ENCODE measurements at regions not wholly inside any gene's neighbourhood (a gene's known extent, or its start where the extent isn't known, plus 50 kb on each side); places are given as distances from the start of the nearest gene placed in this dataset.
"Not testable (repeated sequence)": the region's sequence is repeated elsewhere in the genome, so short reads cannot be mapped to it uniquely, and the experiment has no call there.

DNA sequence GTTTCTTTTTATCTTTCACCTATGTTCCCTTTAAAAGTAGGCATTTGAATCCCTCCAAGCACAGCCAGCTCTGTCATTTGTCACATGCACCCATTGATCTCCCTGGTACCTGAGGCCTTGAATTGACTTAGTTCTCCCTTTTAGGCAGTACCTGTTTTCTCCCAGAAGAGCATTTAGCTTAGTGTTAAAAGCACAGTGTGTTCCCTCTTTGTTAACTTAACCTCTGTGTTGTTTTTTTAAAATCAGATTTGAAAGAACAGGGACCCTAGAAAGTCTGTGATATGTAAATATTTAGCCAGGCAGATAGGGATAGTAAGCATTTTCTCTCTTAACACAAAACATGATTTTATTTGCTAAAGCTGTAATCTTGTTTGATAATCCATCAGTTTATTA lies 113.8 kb upstream of the SPATA31D4 start:
- DNase-seq (ENCODE audit: low spot score) = no peak

GRCh38 chr9:81814794-81815464 lies 113.3 kb upstream of the SPATA31D4 start:
- DNase-seq (ENCODE audit: low spot score) = no peak

DNA sequence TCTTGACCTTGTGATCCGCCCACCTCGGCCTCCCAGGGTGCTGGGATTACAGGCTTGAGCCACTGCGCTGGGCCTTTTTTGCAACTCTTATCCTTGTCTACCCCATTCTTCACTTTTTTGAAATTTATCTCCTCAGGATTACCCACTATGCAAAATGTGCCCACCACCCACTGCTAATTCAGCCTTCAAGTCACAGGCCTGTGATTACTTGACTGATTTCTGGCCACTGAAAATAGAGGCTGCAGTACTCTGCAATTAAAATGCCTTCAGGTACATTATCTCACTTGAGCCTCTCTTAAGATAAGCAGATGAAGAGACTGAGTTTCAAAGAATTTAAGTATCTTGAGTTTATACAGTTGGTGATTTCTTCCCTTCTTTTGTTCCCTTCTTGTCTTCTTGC lies 112.4 kb upstream of the SPATA31D4 start:
- DNase-seq (ENCODE audit: low spot score) = no peak

- no peak for DNase-seq (ENCODE audit: low spot score)
Observed at GRCh38 chr9:81819155-81819554, 109.1 kb upstream of the SPATA31D4 start.

DNA sequence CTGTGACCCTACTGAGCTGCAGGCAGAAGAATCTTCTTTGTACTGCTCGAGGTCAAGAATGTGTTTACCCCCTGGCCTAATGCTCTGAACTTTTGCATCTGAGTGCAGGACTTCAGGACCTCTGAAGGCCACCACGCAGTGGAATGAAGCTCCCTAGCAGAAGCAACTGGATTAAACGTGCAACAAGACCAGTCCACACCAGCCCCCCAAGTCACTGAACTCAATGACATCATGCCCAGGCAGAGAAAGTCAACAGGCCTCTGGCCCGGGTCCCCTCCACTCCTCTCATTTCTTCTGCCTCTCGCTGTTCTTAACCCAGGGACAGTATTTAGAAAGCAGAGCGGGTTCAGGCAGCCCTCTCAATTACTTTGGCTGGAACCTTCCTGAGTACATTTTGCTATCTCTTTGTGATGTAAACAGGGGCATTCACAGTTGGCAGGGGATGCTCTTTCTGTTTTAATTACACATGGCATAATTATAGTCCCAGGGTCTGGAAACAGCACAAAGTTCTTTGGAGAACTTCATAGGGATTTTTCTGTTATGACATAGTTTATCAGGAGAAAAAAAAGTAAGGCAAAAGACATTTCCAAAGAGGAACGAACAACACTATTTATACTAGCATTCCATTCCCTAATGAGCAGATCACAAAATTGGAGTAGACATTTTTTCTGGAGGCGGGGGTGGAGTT lies 108.2 kb upstream of the SPATA31D4 start:
- no peak for DNase-seq (ENCODE audit: low spot score)

DNA sequence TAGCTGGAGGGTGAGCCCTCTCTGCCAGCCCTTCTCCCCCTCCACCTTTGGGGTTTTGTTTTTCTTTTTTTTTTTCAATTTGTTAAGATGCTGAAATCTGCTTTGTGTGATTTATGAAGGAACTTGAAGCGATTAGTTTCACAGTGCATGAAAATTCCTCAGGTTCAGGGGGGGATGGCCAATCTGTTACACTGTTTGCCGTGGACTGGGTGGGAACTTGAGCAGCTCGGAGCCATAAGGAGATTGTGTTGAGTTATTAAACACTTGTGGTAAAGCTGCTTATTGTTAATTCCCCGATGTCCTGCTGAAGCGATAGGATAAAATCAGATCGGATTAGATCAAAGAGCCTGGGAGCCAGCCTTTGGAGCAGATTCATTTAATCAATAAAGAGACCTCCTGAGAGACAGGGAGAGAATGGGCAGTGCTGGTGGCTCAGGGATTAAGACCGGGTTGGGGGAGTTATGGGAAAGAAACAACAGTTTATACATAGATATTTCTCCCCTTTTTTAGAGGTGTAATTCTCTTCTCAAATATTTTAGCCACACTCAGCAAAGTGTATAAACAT lies 105.8 kb upstream of the SPATA31D4 start:
- no peak for DNase-seq (ENCODE audit: low spot score)

DNA sequence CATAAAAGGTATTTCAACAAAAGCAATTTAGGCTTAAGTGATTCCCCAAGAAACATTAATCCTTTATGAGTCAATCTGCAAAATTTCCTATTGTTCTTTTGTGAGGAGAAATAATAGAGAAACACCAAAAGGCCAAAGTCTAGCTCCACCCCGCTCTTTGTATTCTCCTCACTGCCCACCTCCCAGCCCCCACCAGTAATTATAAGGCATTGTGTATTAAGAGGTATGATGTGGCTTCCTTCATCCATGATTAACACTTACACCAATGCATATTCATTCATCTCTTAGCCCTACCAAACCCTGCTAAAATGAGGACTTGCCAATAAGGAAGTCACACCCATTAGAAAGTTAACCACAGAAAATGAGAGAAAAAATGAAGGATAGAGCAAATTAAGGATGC lies 105.3 kb upstream of the SPATA31D4 start:
- DNase-seq (ENCODE audit: low spot score) = no peak

DNA sequence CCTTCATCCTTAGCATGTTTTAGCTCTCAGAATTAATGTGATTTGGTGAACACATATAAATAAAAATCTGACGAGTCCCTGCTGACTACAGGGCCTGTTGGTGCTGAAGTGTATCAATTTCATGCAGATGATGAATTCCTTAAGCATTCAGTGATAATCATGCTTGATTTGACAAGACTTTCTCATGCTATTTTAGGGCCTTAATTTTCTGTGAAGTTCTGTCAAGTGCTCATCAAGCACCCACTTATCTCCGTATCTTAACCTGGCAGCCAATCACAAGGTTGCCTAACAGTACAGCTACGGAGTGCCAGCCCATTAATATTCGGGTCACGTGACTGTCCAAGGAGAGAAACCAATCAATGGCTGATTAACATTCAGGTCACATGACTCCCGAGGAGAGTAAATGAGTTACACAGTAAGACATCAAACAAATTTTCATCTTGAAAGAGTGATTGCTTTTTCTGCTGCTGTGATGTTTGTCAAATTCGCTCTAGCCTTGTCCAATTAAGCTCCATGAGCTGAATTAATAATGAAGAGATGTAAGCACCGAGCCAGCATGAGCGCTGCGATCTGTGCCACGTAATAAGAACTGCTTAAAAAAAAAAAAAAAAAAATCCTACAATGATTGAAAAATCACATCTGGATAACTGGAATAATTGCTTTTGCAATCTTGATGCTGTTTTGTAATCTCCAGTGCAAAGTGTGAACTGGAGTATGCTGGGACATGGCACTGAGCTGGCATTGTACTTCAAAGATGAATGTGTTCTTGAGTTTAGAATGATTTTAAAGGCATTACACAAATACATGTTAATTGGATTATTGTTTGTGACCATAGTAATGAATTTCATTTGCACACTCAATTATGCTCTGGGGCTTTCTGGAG lies 104.3 kb upstream of the SPATA31D4 start:
- DNase-seq (ENCODE audit: low spot score) = no peak

DNA sequence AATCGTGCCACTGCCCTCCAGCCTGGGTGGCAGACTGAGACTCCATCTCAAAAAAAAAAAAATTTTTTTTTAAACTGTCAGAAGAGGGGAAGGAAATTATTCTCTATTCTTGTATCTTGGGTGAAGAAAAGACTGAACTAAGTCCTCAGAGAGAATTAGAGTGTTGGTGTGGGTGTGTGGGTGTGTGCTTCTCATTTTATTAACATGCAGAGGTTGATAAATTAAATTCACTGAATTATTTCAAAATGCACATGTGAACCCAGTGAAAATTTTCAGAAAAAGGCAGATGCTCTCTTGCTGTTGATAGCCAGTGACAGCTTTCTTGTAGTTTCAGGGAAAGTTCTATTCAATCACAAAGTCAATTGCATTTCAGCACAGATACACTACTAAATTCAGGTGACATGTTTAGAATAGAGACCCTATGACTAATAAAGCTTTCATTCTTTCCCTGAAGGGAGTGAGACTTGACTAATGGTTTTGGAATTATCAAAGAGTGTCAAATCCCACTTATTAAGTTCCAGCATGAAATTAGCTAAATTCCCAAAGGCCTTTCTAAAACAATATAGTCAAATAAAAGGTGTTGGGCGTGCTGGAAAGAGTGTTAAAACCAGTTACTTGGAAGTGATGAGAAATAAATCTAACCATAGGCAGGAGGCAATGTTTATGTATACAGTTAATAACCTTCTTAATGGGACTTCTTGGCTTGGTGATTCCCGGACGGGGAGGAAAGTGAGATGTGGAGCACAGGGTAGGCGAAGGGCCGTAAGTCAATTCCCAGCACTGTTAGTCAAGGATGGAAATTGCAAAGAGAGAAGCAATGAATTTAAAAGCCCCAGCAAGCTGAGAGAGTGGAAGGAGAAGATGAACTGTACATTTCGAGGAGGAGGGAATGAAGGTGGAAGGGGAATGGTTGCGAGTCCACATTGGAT lies 103.2 kb upstream of the SPATA31D4 start:
- no peak for DNase-seq (ENCODE audit: low spot score)

DNA sequence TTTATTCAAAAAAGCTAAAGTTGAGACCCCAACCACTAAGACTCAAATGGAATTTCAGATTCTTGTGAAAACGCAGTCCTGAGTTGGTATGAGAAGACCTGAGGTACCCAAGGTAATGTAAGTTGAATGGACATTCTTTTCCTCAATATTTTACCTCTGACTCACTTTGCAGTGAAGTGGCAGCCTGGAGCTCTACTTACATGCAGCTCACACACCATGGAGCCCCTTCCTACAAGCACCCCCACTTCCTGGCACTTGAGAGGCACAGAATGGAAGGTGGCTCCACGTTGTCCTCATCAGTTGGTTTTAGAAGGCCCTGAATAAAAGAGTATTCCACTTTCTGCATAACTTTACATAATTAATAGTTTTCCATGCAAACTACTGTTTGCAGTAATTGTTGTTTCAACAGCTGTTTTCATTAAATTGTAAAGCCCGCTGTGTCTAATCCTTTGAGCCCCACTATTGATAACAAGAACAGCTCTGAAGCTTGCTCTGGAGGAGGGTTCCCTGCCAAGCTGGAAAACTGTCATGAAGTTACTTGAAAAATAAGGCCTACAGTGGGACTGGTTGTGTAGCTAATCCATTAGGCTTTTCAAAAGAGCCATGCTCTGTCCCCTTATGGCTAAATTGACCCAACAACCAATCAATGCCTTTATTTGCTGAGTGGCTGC lies 102.2 kb upstream of the SPATA31D4 start:
- no peak for DNase-seq (ENCODE audit: low spot score)

GRCh38 chr9:81826517-81826906 lies 101.7 kb upstream of the SPATA31D4 start:
- no peak for DNase-seq (ENCODE audit: low spot score)

- no peak for DNase-seq (ENCODE audit: low spot score)
Observed at GRCh38 chr9:81827616-81828296, 100.5 kb upstream of the SPATA31D4 start.

DNA sequence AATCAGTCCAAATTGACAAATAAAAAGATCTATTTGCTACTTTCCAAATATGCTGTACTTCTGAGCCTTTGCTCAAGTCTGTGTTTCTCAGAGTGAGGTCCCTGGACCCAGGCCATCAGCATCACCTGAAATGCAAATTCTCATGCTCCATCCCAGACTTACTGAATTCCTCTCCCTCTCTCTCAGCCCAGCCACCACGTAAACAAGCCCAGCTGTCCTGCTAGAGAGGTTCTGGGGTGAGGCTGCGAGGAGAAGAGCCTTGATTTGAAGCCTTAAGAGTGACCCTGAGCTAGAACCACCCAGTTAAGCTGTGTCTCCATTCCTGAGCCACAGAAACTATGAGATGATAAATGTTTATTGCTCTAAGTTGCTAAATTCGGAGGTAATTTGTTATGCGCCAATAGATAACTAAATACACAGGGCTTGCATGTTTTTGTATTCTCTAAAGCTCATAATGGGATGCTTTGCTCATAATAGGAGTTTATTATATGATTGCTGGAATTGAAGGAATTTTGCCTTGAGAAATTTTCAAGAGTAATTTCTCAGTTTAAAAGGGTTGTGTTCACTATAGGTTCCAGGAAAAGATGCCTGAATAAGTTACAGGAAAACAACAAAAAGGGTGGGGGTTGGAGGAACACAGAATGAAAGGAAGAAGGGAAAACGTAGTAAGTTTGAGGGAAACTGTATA lies 98.9 kb upstream of the SPATA31D4 start:
- DNase-seq (ENCODE audit: low spot score) = no peak

- DNase-seq (ENCODE audit: low spot score) = not testable (repeated sequence)
Observed at GRCh38 chr9:81830431-81830830, 97.8 kb upstream of the SPATA31D4 start.

- no peak for DNase-seq (ENCODE audit: low spot score)
Observed at GRCh38 chr9:81832571-81833285, 95.5 kb upstream of the SPATA31D4 start.

DNA sequence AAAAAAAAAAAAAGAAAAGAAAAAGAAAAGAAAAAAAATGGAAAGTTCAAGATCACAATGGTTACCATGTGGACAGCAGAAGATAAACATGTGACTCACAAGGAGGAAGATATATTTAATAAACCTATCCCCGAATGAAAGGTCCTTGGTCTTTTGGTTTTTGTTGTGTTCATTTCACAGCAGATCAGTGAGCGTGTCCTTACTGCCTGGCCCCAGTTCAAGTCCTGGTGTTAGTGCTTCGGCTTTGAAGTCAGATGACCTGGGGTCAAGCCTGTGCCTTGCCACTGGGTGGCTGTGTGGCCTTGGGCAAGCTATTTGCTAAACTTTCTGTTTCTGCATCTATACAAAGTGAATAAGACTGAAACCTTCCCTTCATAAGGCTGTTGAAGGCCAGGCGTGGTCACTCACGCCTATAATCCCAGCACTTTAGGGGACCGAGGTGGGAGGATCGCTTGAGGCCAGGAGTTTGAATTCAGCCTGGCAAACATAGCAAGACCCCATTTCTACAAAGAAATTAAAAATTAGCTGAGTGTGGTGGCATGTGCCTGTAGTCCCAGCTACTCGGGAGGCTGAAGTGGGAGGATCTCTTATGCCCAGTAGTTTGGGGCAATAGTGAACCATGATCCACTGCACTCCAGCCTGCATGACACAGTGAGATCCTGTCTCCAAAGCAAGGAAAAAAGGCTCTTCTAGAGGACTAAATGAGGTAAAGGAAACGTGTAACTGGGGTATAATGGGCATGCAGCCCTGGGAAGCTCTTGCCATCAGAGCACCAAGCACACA lies 94.5 kb upstream of the SPATA31D4 start:
- no peak for DNase-seq (ENCODE audit: low spot score)

GRCh38 chr9:81841333-81841732 lies 86.9 kb upstream of the SPATA31D4 start:
- no peak for DNase-seq (ENCODE audit: low spot score)

DNA sequence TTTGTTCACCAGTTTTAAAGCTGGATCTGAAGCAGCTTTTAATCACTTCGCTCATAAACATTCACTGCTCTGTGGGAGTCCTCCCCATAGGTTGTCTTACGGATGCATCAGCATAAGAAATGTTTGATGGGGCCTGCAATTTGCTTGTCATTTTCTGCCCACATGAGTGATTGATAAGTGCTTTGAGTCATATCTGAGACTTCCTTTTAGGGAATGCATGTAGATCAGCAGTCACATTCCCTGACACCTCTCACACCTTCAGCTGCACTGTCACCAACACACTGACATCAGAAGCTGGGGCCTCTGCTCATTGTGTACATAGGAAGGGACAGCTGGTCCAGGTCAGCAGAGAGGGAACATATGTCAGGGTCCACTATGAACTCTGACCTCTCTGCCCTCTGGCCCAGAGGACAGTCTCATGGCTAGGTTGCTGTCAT lies 84.1 kb upstream of the SPATA31D4 start:
- no peak for DNase-seq (ENCODE audit: low spot score)

Data from HuH-7.5 (cell line).